ENCODE measurements at regions not wholly inside any gene's neighbourhood (a gene's known extent, or its start where the extent isn't known, plus 50 kb on each side); places are given as distances from the start of the nearest gene placed in this dataset.

- no peak for DNase-seq (ENCODE audit: low read depth in 2 of 2)
Observed at GRCh38 chr7:46448478-46448877, 527.4 kb upstream of the IGFBP3 start.

- no peak for DNase-seq (ENCODE audit: low read depth in 2 of 2)
Observed at GRCh38 chr7:46446151-46446550, 525.1 kb upstream of the IGFBP3 start.

GRCh38 chr7:46444256-46444655 is 523.2 kb upstream of the IGFBP3 start:
- no peak for DNase-seq (ENCODE audit: low read depth in 2 of 2)

GRCh38 chr7:46440186-46440585 is 519.1 kb upstream of the IGFBP3 start:
- no peak for DNase-seq (ENCODE audit: low read depth in 2 of 2)

- no peak for DNase-seq (ENCODE audit: low read depth in 2 of 2)
Observed at GRCh38 chr7:46432708-46433107, 511.6 kb upstream of the IGFBP3 start.

GRCh38 chr7:46428295-46428694 is 507.2 kb upstream of the IGFBP3 start:
- DNase-seq (ENCODE audit: low read depth in 2 of 2): no peak

GRCh38 chr7:46424934-46425333 is 503.9 kb upstream of the IGFBP3 start:
- no peak for DNase-seq (ENCODE audit: low read depth in 2 of 2)

- DNase-seq (ENCODE audit: low read depth in 2 of 2): no peak
Observed at GRCh38 chr7:46421441-46422230, 500.6 kb upstream of the IGFBP3 start.

- no peak for DNase-seq (ENCODE audit: low read depth in 2 of 2)
Observed at GRCh38 chr7:46414946-46415345, 493.9 kb upstream of the IGFBP3 start.

GRCh38 chr7:46411236-46411635 is 490.2 kb upstream of the IGFBP3 start:
- DNase-seq (ENCODE audit: low read depth in 2 of 2): no peak

- DNase-seq (ENCODE audit: low read depth in 2 of 2): no peak
Observed at GRCh38 chr7:46407125-46407524, 486.1 kb upstream of the IGFBP3 start.

- DNase-seq (ENCODE audit: low read depth in 2 of 2): no peak
Observed at GRCh38 chr7:46397591-46397990, 476.5 kb upstream of the IGFBP3 start.

GRCh38 chr7:46396481-46396880 is 475.4 kb upstream of the IGFBP3 start:
- DNase-seq (ENCODE audit: low read depth in 2 of 2): no peak

GRCh38 chr7:46393142-46393541 is 472.1 kb upstream of the IGFBP3 start:
- no peak for DNase-seq (ENCODE audit: low read depth in 2 of 2)

GRCh38 chr7:46391231-46392201 is 470.4 kb upstream of the IGFBP3 start:
- no peak for DNase-seq (ENCODE audit: low read depth in 2 of 2)

- DNase-seq (ENCODE audit: low read depth in 2 of 2): no peak
Observed at GRCh38 chr7:46390042-46390441, 469.0 kb upstream of the IGFBP3 start.

GRCh38 chr7:46389146-46389545 is 468.1 kb upstream of the IGFBP3 start:
- no peak for DNase-seq (ENCODE audit: low read depth in 2 of 2)

GRCh38 chr7:46387646-46388045 is 466.6 kb upstream of the IGFBP3 start:
- no peak for DNase-seq (ENCODE audit: low read depth in 2 of 2)

GRCh38 chr7:46386428-46387399 is 465.6 kb upstream of the IGFBP3 start:
- DNase-seq (ENCODE audit: low read depth in 2 of 2): no peak

- DNase-seq (ENCODE audit: low read depth in 2 of 2): no peak
Observed at GRCh38 chr7:46385662-46386309, 464.7 kb upstream of the IGFBP3 start.

GRCh38 chr7:46383605-46384004 is 462.5 kb upstream of the IGFBP3 start:
- no peak for DNase-seq (ENCODE audit: low read depth in 2 of 2)

All from stimulated activated CD8-positive, alpha-beta memory T cell treated with anti-CD3 and anti-CD28 coated beads, Interleukin-15, amount 100 ng/mL, for 48 hours (primary cell).